GM21515 (cell line): ENCODE measurements at regions not wholly inside any gene's neighbourhood (a gene's known extent, or its start where the extent isn't known, plus 50 kb on each side); places are given as distances from the start of the nearest gene placed in this dataset.
"Not testable (repeated sequence)": the region's sequence is repeated elsewhere in the genome, so short reads cannot be mapped to it uniquely, and the experiment has no call there.

Experiments used
- ATAC-seq: cut with Tn5 transposase; IDR thresholded peaks from one replicate; pipeline ENCODE4 v1.9.1; 2021; ENCODE audit not compliant: unreplicated experiment

DNA sequence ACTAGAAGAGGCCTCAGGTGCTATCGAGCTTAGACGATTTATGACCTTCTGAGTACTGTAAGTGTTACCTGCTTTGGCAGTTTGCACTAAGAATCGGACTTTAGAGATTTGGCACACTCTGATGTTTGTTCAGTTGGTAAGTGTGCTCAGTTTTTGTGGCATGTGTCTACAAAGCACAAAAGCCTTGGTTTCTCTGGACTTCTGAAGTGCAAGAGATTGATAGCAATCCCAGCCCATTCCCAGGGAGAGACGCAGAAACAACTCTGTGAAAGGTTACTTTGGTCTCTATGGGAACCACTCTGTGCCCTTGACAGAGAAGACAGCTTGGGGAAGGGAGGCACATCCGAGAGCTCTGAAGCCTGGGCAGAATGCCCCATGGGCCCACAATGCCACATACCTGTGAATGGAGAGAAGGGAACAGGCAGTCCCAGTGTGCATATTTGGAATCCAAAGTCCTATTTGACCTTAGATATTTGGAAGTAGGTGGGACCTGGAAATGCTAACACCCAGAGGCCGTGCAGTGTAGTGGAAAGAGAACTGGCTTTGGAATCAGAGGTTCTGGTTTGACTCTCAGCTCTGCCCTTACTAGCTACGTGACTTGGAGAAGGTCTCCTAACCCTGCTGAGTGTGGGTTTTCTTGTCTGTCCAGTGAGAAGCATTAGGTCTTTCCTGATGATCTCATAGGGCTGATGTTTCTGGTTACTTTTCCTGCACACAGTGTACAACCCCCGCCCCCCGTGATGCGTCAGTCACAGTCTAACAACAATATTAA is 194.3 kb upstream of the VLDLR start:
- ATAC-seq = no peak

DNA sequence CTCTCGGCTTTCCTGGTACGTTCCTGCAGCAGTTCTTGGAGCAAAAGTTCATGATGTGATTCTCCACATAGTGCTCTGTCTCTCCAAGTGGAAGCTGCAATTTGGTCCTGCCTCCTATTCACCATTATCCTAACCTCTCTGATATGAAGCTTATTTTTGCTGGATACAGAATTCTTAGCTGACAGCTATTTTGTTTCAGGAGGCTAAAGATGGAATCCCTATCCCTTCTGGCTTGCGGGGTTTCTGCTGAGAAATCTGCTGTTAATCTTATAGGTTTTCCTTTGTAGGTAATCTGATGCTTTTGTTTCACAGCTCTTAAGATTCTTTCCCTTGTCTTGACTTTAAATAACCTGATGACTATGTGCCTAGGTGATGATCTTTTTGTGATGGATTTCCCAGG is 181.6 kb upstream of the VLDLR start:
- ATAC-seq = no peak

DNA sequence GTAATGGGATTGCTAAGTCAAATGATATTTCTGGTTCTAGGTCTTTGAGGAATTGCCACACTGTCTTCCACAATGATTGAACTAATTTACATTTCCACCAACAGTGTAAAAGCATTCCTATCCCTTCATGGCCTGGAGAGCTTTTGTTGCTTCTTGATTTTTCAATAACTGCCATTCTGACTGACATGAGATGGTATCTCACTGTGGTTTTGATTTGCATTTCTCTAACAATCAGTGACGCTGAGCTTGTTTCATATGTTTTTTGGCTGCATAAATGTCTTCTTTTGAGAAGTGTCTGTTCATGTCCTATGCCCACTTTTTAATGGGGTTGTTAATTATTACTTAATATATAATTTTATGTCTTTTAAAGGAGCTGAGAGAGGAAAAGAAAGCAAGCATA is 177.7 kb upstream of the VLDLR start:
- ATAC-seq = not testable (repeated sequence)

DNA sequence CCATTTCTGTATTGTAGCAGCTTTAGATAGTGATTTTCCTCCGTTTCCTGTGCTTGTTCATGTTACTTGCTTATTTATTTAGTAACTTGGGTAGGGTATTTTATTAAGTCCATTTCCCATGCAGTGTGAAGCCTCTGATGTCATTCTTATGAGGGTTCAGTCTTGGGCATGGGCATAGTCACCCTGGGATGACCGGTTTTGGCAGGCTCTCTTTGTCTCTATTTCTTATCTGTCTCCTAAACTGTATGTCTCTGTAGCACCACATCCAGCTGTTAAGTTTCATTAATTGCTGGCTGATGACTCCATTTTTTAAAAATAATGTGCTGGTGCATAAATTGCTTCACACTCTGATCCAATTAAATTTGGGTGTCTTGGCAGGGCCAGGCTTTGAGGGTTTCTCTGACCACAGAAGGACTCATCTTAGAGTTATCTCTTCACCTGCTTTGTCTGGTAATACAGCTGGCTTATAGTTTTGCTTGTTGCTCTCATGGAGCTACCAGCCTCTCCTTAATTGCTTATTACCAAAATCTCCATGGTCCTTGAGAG is 173.3 kb upstream of the VLDLR start:
- no peak for ATAC-seq

DNA sequence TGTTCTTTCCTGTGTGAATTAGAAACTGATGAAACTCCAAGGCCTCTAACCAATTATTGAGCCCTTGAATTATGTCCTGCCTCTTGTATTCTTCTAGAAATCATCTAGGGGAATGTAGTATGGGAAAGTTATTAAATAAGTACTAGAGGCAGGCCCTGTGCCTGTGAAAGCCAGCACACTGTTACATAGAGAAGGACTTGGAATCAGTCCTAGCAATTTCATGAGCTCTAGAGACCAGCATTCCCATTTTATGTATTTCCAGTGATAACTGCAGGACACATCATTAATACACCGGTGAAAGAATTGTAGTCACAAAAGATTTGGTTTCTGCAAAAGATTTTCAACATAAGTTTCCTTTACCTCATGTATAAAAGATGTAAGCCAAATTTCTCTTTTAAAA is 168.5 kb upstream of the VLDLR start:
- no peak for ATAC-seq

DNA sequence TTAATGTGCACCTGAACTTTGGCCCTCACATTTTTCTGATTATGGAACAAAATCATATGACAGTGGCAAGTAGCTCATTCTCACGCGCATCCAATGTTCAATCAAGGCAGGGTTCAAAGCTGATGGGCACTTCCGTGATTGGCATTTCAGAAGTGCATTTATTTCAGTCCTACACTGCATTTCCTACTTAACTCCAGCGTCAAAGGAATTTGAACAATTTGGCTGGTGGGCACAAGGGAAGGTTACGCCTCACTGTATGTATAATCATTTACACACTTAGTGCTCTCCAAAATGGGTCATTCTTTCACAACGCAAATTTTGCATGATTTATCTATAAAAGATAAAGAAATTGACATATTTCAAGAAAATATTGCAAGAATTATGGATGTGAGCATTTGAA is 167.9 kb upstream of the VLDLR start:
- ATAC-seq = no peak

DNA sequence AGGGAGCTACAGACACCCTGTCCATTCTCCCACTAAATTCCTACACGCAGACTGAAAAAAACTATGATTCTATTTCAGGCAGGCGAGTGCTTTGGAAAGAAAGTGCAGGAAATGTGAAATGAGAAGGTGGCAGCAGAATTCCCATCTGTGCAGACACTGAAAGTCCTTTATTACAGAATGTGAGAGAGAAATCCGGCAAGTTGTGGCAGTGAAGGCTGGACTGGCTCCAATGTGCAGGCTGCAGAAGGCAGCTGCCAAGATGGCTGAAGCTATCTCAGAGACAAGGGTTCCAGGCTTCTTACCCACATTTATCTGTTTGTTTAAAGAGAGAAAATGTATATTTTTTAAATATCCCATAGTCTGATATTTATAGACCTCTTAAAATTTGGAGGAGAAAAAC is 161.8 kb upstream of the VLDLR start:
- no peak for ATAC-seq

DNA sequence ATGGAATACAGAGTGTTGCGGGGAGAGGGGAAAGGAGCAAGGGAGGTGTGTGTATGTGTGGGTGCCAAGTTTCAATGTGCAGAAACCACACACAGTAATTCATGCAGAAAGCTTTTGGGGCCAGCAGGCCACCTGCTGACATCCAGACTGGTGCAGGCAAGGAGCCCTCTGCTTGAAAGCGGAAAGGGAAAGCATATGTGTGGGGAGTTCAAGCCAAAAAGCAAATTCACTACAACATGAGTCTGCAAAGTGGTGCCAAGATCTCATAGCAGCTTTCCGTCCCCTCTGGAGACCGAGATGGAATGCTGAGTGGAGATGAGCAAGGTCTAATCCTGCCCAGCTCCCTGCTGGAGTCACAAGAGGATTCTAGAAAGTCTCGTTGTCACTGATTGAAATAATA is 159.7 kb upstream of the VLDLR start:
- no peak for ATAC-seq

DNA sequence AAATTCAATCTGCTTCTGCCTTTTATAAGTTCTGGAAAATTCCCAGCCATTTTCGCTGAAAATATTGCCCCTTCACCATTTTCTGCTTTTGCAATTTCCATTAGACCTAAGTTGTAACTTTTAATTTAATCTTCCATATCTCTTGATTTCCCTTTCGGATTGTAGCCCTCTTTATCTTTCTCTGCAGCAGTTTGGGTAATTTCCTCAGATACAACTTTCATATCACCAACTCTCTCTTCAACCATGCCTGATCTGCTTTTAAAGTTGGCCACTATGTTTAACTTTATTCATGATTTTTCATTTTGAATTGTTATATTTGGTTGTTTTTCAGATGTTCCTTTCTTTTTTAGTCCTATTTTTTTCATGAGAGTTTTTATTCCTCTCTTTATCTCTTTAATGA is 157.0 kb upstream of the VLDLR start:
- ATAC-seq = no peak

DNA sequence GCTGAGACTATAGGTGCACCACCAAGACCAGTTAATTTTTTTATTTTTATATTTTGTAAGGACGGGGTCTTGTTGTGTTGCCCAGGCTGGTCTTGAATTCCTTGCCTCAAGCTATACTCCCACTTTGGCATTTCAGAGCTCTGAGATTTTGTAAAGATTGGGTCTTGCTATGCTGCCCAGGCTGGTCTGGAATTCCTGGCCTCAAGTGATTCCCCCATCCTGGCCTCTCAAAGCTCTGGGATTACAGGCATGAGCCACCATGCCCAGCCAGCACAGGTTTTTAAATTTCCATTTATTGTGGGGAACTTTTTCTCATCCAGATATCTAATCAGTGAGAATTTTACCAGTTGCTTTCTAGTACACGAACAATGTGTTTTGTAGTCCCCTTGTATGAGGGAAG is 156.1 kb upstream of the VLDLR start:
- no peak for ATAC-seq

DNA sequence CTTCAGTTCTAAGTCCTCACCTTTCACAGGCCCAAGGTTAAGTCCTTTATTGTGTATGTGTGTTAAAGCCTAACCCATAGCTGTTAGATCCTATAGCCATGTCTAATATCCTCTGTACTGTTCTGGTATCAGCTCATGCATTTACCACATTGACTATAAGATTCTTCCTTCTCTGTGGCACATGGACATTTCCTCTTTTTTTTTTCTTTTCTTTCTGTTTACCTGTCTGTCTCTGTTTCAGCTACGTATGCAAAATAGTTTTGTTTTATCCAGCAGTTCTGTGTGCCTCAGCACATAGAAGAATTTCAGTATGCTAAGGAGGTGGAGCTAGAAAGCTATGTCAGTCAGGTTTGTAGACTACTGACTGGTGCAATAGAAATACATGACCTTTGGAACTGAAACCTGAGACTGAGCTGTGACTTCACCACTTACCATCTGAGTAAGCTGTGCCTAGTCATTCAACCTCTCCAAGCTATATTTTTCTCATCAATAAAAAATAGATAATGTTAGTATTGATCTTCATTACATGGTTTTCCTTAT is 155.6 kb upstream of the VLDLR start:
- ATAC-seq = peak; percentile 99

DNA sequence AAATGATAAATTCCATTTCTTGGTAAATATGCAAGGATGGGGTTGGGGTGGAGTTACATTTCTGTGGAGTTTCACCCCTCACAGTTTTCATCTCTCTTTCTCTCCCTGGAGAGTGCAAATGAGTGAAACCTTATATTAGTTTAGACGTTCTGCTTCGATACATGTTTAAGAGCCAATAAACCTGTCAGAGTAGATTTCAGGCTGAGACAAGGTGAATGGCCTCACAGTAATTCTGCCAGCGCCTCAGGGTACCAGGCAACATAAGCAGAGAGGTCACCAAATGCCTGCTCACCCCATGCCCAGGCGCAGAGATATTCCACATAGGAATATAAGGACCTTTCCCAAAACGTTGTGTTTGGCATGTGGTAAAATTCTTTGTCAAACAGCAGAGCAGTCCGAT is 154.9 kb upstream of the VLDLR start:
- ATAC-seq = no peak

DNA sequence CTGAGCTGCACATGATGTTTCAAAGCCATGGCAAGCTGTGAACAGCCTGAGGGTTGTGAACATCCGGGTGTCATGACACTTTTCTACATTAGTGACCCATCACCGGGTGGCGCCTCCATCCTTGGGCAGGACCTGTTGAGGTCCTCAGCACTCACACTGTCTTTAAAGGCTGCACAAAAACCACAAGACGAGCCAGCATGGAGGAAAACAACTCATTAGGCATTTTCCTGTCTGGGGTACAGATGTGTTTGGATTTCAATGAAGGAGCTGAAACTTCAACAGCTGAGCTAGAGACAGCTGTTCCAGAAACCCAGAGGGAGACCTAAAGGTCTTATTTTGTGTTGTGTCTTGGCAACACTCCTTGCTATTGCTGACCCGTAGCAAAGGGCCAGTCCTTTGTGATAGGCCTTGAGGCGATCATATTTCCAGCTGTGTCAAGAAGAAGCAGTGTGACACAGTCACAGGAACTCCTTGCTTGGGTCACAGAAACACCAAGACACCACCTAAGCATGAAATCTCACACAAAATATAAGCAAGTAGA is 151.8 kb upstream of the VLDLR start:
- no peak for ATAC-seq

DNA sequence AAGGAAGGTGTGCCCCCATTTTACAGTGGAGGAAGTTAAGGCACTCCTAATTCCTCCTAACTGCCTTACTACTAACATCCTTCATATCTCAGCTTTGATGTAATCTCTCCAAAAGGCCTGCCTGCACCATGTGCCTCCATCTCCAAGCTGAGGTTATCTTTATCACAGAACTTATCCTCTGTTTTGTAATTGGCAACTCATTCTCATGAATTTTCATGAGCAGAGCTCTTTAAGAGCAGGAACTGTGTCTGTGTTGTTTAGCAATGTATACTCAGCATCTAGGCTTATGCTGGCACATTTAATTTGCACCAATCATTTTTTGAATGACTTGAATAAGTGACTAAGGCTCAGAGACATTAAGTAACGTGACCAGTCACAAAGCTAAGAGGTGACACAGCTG is 147.9 kb upstream of the VLDLR start:
- no peak for ATAC-seq

DNA sequence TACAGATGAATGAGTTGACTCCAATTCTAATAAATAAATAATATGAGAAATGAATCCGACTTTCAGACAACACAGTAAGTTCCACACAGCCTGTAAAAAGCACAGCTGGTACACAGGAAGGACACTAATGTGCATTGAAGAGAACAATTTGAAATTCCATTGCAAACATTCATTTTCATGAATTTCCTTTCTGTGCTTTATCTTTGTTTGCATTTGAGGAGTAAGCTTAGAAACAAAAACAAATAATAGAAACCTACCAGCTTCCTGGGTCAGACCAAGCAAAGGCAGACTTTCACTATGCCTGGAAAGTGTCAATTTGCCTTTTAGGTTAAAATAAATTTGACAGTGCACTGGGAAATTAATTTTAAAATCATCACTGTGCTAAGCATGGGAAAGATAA is 143.8 kb upstream of the VLDLR start:
- ATAC-seq = no peak

DNA sequence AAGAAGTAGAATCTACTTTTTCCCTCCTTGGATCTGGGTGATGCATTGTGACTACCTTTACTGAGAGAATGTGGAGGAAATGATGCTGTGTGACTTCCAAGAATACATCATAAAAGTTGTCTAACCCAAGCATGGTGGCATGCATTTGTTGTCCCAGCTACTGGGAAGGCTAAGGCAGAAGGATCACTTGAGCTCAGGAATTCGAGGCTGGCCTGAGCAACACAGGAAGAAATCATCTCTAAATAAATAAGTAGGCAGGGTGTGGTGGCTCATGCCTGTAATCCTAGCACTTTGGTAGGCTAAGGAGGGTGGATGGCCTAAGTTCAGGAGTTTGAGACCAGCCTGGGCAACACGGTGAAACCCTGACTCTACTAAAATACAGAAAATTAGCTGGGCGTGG is 143.2 kb upstream of the VLDLR start:
- ATAC-seq = no peak

DNA sequence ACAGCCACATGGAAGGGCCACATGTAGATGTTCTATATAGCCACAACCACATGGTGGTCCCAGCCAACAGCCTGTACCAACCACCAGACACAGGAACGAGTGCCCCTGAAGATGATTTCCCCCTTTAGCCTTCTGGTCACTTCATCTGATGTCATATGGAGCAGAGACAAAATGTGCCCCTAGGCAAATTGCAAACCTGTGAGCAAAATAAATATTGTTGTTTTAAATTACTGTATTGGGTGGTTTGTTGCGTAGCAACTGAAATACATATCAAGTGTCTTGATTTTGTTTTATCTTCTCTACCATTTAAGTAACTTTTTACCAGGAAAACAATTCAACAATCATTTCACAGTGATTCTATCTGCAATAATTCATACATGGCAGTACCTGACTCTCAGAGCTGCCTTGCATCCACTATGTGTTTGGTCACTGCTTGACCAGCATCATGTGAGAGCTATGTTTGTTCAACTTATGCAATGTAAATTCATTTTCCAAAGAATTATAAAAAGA is 142.5 kb upstream of the VLDLR start:
- ATAC-seq = no peak

DNA sequence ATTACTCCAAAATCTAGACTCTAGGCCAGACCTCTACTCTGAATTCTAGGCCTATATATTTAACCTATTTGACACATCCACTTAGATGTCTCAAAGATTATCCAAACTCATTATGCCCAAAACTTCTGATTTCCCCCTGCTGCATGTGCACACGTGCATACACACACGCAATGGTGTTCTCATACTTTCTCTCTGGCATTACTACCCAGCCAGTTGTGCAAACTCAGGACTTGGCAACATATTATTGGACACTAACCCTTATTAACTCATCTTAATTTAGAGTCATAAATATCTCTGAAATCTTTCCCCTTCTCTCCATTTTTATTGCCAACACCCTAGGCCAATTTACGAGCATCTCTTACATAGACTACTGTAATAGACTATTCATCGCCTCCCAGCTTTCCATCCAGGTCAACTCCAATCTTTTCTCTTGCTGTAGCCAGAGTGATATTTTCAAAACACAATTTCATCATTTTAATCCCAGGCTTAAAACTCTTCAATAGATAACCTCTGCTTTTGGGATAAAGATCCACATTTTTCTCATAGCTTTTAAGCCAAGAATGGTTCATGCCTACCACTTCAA is 141.2 kb upstream of the VLDLR start:
- ATAC-seq = no peak

DNA sequence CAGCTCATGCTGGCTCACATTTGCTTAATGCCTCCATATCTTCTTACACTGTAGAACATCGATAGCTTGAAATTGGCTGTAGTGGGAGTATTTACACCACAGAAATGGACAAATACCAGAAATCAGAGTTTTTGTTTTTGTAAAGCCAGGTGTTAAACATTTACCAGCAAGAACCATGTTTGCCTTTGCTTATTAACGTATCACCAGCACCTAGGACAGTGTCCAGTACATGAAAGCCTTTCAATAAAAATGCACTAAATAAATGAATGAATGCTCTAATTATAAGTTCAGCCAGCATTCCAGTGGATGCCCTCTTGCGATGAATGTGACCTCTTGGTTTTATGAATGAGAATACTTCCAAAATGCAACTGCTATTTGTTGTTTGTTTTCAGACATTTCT is 140.4 kb upstream of the VLDLR start:
- no peak for ATAC-seq

DNA sequence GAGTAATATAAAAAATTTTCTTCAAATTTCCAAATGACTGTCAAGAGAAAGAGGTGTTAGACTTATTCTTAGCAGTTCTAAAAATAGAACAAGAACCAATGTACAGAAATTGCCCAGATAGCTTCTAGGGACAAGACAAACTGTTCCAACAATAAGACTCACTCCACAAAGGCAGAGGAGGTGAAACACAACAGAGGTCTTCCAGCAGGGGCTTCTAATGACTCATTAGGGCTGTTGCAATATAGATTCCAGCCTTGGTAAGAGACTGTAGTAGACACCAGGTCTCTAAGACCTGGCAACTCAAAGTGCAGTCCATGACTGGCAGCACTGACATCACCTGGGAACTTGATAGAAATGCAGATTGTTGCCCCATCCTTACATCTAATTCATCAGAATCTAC is 134.6 kb upstream of the VLDLR start:
- ATAC-seq = no peak

DNA sequence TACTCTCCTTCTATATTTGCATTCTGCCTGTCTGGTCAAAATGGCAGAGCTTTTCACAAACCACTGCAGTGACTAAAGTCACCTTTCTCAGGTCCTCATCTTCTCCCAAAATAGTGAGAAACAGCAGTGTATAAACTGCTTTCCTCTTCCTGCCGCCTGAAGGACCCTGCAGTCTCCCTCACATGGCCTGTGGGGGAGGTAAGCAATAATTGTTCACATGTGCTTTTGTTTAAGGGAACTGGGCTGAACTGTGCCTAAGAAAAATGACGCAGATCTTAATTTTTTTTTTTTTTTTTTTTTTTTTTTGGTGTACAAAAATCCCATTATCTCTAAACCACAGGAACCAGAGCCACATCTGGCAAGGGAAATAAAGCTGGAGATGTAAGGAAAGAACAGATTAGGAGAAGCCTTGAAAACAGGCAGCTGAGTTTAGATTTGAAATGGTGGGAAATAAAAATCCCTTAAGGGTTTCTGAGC is 131.7 kb upstream of the VLDLR start:
- ATAC-seq = no peak

DNA sequence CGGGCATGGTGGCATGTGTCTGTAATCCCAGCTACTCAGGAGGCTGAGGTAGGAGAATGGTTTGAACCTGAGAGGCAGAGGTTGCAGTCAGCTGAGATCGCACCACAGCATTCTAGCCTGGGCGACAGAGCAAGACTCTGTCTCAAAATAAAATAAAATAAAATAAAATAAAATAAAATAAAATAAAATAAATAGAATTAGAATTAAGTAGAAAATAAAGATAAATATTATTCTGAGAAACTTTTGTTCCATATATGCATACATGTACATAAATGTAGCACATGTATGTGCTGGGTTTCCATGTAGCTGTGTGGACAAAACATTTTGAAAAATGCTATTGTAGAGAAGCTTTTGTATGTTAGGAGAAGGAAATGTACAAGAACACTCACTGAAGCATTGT is 129.4 kb upstream of the VLDLR start:
- no peak for ATAC-seq
